Right renal cortex interstitium (tissue), 3 donors: ENCODE measurements at regions not wholly inside any gene's neighbourhood (a gene's known extent, or its start where the extent isn't known, plus 50 kb on each side); places are given as distances from the start of the nearest gene placed in this dataset.

Experiments
- DNase-seq, 3 donors: peaks; one replicate each; pipeline ENCODE4 v3.0.0-alpha.2; 2013; ENCODE audit warnings: low read depth in 3 of 3, low spot score in 2 of 3

GRCh38 chr10:131681656-131682055 is 219.2 kb upstream of the PPP2R2D start:
- DNase-seq: no peak

- no peak for DNase-seq
Observed at GRCh38 chr10:131682271-131682962, 218.4 kb upstream of the PPP2R2D start.

GRCh38 chr10:131683281-131683861 is 217.4 kb upstream of the PPP2R2D start:
- no peak for DNase-seq

GRCh38 chr10:131683941-131684340 is 216.9 kb upstream of the PPP2R2D start:
- DNase-seq: no peak

- no peak for DNase-seq
Observed at GRCh38 chr10:131685007-131685406, 215.8 kb upstream of the PPP2R2D start.

- DNase-seq: no peak
Observed at GRCh38 chr10:131685576-131685975, 215.2 kb upstream of the PPP2R2D start.

- no peak for DNase-seq
Observed at GRCh38 chr10:131686781-131687420, 213.9 kb upstream of the PPP2R2D start.

- DNase-seq: no peak
Observed at GRCh38 chr10:131688304-131688703, 212.5 kb upstream of the PPP2R2D start.

GRCh38 chr10:131689016-131689415 is 211.8 kb upstream of the PPP2R2D start:
- no peak for DNase-seq

- no peak for DNase-seq
Observed at GRCh38 chr10:131689486-131689885, 211.3 kb upstream of the PPP2R2D start.

- no peak for DNase-seq
Observed at GRCh38 chr10:131689954-131690757, 210.7 kb upstream of the PPP2R2D start.

GRCh38 chr10:131690805-131691239 is 210.0 kb upstream of the PPP2R2D start:
- DNase-seq: no peak

GRCh38 chr10:131691481-131692090 is 209.2 kb upstream of the PPP2R2D start:
- no peak for DNase-seq

- no peak for DNase-seq
Observed at GRCh38 chr10:131692176-131692575, 208.6 kb upstream of the PPP2R2D start.

- no peak for DNase-seq
Observed at GRCh38 chr10:131692686-131693334, 208.0 kb upstream of the PPP2R2D start.

- no peak for DNase-seq
Observed at GRCh38 chr10:131693766-131694165, 207.0 kb upstream of the PPP2R2D start.

- DNase-seq: no peak
Observed at GRCh38 chr10:131694168-131694780, 206.5 kb upstream of the PPP2R2D start.

- DNase-seq: no peak
Observed at GRCh38 chr10:131694781-131695495, 205.9 kb upstream of the PPP2R2D start.

GRCh38 chr10:131695496-131696165 is 205.2 kb upstream of the PPP2R2D start:
- DNase-seq: no peak
